ENCODE measurements at regions not wholly inside any gene's neighbourhood (a gene's known extent, or its start where the extent isn't known, plus 50 kb on each side); places are given as distances from the start of the nearest gene placed in this dataset.

DNA sequence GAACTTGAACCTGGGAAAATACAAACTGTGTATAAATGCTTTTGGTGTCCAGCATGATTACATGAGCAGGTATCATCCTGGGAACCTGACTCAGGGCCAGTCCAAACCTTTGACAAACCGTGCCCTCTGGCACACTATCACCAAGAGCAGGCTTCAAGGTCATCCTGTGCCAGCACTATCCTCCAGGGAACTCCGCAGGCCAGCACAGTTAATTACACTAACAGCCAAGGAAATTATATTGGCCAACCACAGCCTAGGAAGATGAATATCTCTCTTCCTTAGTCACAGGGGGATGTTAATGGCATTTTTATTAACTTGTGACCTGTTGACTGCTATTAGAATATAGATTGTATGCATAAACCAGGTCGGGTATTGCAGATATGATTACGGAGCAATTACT is 262.0 kb downstream of the TUSC7 start:
- no peaks in the 10 kb centered on the region for H3K27me3 ChIP-seq (ENCODE audit: control insufficient read depth, insufficient read depth, low read length)
- TF ChIP-seq, protein P1, sequence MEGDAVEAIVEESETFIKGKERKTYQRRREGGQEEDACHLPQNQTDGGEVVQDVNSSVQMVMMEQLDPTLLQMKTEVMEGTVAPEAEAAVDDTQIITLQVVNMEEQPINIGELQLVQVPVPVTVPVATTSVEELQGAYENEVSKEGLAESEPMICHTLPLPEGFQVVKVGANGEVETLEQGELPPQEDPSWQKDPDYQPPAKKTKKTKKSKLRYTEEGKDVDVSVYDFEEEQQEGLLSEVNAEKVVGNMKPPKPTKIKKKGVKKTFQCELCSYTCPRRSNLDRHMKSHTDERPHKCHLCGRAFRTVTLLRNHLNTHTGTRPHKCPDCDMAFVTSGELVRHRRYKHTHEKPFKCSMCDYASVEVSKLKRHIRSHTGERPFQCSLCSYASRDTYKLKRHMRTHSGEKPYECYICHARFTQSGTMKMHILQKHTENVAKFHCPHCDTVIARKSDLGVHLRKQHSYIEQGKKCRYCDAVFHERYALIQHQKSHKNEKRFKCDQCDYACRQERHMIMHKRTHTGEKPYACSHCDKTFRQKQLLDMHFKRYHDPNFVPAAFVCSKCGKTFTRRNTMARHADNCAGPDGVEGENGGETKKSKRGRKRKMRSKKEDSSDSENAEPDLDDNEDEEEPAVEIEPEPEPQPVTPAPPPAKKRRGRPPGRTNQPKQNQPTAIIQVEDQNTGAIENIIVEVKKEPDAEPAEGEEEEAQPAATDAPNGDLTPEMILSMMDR (IDR thresholded peaks at IDR 0.05; ENCODE audit: borderline replicate concordance, extremely low read depth, insufficient read depth): no peak
- H3K36me3 ChIP-seq (ENCODE audit: control insufficient read depth in 2 of 3, insufficient read depth in 3 of 3, low read length in 3 of 3): no peaks in the 10 kb centered on the region
- no peaks in the 10 kb centered on the region for H3K4me1 ChIP-seq (ENCODE audit: control insufficient read depth in 2 of 3, insufficient read depth in 2 of 3, low read depth in 1 of 3, low read length in 3 of 3)
- DNase-seq (no peak), FAIRE-seq (no peak)
- intact Hi-C loops (cut with DNase I): no loop called here
- no peak overlapping the region for H3K4me3 ChIP-seq (ENCODE audit: low read length in 3 of 3)
- no peak overlapping the region for H3K9ac ChIP-seq (ENCODE audit: low read length in 3 of 3)
- no peak overlapping the region for H3K27ac ChIP-seq (ENCODE audit: low read depth in 2 of 2, low read length in 2 of 2)
- no peaks in the 10 kb centered on the region for H3K9me3 ChIP-seq (ENCODE audit: control insufficient read depth in 2 of 3, insufficient read depth in 1 of 3, low read length in 3 of 3)

DNA sequence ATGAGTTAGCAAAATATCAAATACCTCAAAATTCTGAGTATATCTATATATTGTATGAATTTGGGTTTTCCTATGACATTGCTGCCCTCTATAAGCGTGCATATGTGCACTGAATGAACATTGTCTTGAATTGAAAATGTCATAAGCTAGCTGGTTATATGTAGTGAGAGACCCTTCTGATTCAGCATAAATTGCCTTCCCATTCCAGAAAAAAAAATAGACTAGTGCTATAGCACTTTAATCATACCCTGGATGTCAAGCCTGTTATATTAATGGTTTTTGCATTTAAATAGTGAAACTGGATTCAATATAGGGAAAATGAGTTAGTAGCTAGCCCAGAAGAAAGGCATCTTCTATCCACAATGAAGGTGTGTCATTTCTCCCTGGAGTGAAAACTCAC is 265.1 kb downstream of the TUSC7 start:
- no peak overlapping the region for H3K4me3 ChIP-seq (ENCODE audit: low read length in 3 of 3)
- TF ChIP-seq, protein P1 (IDR thresholded peaks at IDR 0.05; ENCODE audit: borderline replicate concordance, extremely low read depth, insufficient read depth): no peak
- intact Hi-C loops (cut with DNase I): no loop called here
- H3K27me3 ChIP-seq (ENCODE audit: control insufficient read depth, insufficient read depth, low read length): no peaks in the 10 kb centered on the region
- no peaks in the 10 kb centered on the region for H3K36me3 ChIP-seq (ENCODE audit: control insufficient read depth in 2 of 3, insufficient read depth in 3 of 3, low read length in 3 of 3)
- FAIRE-seq: no peak
- no peak overlapping the region for H3K27ac ChIP-seq (ENCODE audit: low read depth in 2 of 2, low read length in 2 of 2)
- no peaks in the 10 kb centered on the region for H3K4me1 ChIP-seq (ENCODE audit: control insufficient read depth in 2 of 3, insufficient read depth in 2 of 3, low read depth in 1 of 3, low read length in 3 of 3)
- no peak overlapping the region for H3K9ac ChIP-seq (ENCODE audit: low read length in 3 of 3)
- no peaks in the 10 kb centered on the region for H3K9me3 ChIP-seq (ENCODE audit: control insufficient read depth in 2 of 3, insufficient read depth in 1 of 3, low read length in 3 of 3)
- DNase-seq: no peak

DNA sequence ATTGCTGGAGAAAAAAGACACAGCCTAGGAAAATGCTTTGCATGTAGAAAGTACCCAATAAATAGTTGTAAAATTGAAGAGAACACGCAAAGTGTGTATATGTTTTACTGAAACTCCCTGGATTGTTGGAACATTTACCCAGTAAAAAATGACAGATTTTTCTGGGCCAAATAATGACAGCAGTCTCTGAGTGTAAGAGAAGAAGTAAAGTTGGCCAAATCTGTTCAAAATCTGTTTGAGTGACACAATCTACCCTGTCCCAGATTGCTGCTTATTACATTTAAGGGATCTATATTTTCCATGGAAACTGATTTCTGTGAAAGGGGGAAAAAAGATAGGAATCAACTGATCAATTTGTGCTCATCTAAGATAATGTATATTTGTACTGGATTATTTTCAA is 267.9 kb downstream of the TUSC7 start:
- intact Hi-C loops (cut with DNase I): no loop called here
- FAIRE-seq: no peak

DNA sequence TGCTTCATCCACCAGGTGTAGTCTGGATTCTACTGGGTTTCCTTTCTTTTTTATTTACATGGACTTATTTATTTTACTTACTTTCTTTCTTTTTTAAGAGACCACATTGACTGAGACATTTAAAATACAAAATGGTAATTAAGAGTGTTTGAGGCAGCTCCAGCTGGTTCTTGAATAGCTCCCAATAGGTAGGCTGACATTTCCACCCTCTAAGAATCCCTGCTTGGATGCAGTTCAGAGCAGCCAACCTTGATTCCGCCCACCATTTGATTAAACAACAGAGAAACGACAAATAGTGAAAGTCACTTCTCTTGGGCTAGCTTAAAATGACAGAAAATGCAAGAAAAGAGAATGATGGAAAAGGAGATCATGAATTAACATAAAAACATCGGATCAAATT is 270.5 kb downstream of the TUSC7 start:
- FAIRE-seq: no peak
- TF ChIP-seq, protein P1 (IDR thresholded peaks at IDR 0.05; ENCODE audit: borderline replicate concordance, extremely low read depth, insufficient read depth): no peak
- intact Hi-C loops (cut with DNase I): no loop called here

More for the DNA sequence above, 267.9 kb downstream of the TUSC7 start:
- TF ChIP-seq, protein P1 (IDR thresholded peaks at IDR 0.05; ENCODE audit: borderline replicate concordance, extremely low read depth, insufficient read depth): no peak
- no peak for DNase-seq
- H3K4me1 ChIP-seq (ENCODE audit: control insufficient read depth in 2 of 3, insufficient read depth in 2 of 3, low read depth in 1 of 3, low read length in 3 of 3): no peaks in the 10 kb centered on the region
- no peaks in the 10 kb centered on the region for H3K27me3 ChIP-seq (ENCODE audit: control insufficient read depth, insufficient read depth, low read length)
- no peaks in the 10 kb centered on the region for H3K9me3 ChIP-seq (ENCODE audit: control insufficient read depth in 2 of 3, insufficient read depth in 1 of 3, low read length in 3 of 3)
- H3K36me3 ChIP-seq (ENCODE audit: control insufficient read depth in 2 of 3, insufficient read depth in 3 of 3, low read length in 3 of 3): no peaks in the 10 kb centered on the region
- H3K4me3 ChIP-seq (ENCODE audit: low read length in 3 of 3): no peak overlapping the region
- H3K27ac ChIP-seq (ENCODE audit: low read depth in 2 of 2, low read length in 2 of 2): no peak overlapping the region
- H3K9ac ChIP-seq (ENCODE audit: low read length in 3 of 3): no peak overlapping the region

More for the DNA sequence above, 270.5 kb downstream of the TUSC7 start:
- no peak overlapping the region for H3K4me3 ChIP-seq (ENCODE audit: low read length in 3 of 3)
- no peak overlapping the region for H3K9ac ChIP-seq (ENCODE audit: low read length in 3 of 3)
- H3K9me3 ChIP-seq (ENCODE audit: control insufficient read depth in 2 of 3, insufficient read depth in 1 of 3, low read length in 3 of 3): no peaks in the 10 kb centered on the region
- H3K27ac ChIP-seq (ENCODE audit: low read depth in 2 of 2, low read length in 2 of 2): no peak overlapping the region
- H3K4me1 ChIP-seq (ENCODE audit: control insufficient read depth in 2 of 3, insufficient read depth in 2 of 3, low read depth in 1 of 3, low read length in 3 of 3): no peaks in the 10 kb centered on the region
- no peaks in the 10 kb centered on the region for H3K27me3 ChIP-seq (ENCODE audit: control insufficient read depth, insufficient read depth, low read length)
- no peaks in the 10 kb centered on the region for H3K36me3 ChIP-seq (ENCODE audit: control insufficient read depth in 2 of 3, insufficient read depth in 3 of 3, low read length in 3 of 3)
- no peak for DNase-seq

Measured in kidney (tissue), 13 donors.